T-helper 9 cell (primary cell): ENCODE measurements at regions not wholly inside any gene's neighbourhood (a gene's known extent, or its start where the extent isn't known, plus 50 kb on each side); places are given as distances from the start of the nearest gene placed in this dataset.
"Not testable (repeated sequence)": the region's sequence is repeated elsewhere in the genome, so short reads cannot be mapped to it uniquely, and the experiment has no call there.

Experiments
- DNase-seq: peaks from one replicate; pipeline ENCODE4 v3.0.0-alpha.2; 2020

DNA sequence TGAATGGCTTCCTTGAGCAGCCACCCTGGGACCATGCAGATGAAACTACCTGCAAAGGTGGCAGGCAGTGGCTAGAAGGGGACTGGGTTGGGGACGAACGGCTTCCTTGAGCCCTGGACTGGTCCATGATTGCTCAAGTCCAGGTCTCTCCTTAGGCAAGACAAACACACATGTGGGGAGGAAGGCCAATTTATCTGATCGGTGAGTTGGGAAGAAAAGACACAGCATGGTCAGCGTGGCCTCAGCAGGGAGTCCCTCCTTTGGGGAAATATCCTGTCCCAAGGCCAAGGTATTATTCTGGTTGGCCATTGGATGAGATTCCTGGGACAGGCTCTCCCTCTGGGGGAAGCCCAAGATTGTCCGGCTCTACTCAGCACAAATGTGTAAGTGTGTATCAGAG lies 116.3 kb upstream of the ERG start:
- DNase-seq = no peak

DNA sequence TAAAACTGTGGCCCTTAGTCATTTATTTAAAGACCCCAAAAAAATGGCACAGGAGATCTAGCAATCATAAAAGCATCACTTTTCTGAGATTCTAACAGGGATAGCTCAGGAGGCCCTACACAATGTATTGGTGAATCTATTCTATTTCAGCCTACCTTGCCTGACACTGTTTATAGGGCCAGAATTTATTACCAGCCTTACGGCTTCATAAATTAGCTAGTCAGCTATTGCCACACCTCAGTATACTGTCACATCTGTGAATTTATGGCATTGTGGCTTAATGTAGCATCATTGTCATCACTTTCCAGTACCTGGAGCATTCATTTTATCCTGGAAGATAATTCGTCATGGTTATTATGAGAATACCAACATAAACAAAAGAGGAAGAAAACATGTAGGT lies 121.2 kb upstream of the ERG start:
- no peak for DNase-seq

DNA sequence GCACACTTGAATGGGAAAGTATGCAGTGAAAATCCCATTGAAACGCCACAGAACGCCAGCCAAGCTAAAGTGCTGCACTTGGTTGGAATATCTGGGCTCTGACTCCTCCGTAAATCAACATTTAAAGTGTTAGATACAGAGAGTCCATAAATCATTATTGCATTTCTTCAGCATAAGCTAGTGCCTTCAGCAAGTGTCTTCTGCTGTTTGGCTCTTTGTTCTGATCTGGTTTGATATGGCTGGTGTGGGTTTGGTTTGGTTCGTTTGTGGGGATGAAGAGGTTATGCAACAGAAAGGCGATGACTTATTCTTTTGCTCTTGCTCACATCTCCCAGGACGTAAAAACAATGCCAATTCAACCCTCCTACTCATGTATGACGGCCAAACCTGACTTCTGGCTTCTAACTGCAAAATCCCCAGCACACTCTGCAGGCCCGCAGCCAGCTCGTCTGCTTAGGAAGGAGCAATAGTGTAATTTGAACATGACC lies 121.8 kb upstream of the ERG start:
- DNase-seq = no peak

GRCh38 chr21:38621132-38621531 lies 122.9 kb upstream of the ERG start:
- DNase-seq = no peak

DNA sequence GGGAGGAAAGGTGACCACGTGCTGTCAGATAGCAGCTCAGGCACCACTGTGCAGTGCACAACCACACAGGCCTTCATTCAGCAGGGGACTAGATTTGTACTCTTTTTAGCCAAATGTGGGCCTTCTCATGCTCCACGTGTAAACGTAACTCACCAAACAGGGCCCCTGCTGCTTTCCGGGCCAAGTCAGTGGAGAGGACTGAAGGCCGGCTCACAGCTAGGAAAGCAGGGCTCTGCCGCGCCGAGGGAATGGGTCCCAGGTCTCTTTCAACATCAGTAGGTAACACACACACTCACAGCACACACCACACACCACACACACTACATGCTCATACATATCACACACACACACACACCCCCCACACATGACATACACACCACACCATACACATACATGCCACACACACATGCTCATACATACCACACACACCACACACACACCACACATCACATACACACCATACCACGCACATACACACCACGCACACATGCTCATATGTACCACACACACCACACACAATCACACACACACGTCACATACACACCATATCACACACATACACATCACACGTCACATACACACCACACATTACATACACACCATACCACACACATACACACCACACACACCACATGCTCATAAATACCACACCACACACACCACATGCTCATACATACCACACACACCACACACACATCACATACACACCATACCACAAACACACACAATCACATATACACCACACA lies 124.0 kb upstream of the ERG start:
- no peak for DNase-seq

GRCh38 chr21:38622827-38623209 lies 124.5 kb upstream of the ERG start:
- DNase-seq = no peak

GRCh38 chr21:38623552-38623951 lies 125.3 kb upstream of the ERG start:
- DNase-seq = no peak

DNA sequence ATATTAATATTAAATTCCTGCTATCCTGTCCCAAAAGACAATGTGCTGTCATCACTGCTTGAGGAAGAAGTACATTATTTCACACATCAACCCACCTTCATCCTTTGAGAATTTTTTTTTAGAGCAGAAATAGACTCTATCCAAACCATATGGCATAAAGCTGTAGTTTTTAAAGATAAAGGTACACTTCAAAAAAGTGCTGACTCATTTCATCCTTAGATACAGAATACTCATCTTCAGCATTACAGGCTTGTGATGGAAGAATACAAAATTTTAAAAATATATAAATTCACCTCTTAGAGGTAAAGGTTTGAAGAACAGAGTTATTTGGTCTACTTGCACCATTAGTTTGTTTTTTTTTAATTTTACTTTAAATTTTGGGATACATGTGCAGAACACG lies 126.7 kb upstream of the ERG start:
- DNase-seq = no peak

DNA sequence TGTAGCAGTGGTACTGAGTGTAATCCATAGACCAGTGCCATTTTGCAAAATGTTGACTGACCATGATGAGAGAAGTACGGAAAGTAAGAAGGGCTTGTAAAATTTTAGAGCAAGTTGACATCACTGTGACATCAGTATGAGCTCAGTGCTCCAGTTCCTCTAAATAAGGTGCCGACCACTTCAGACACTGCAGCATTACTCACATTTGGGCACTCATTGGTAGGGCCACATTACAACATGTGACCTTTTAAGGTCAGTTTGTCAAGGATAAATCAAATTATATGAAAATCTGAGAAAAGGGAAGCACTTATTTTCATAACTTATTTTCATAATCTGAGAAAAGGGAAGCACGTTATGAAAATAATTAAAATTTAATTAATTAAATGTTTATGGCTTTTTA lies 128.0 kb upstream of the ERG start:
- DNase-seq = no peak

- DNase-seq = no peak
Observed at GRCh38 chr21:38628349-38628748, 130.1 kb upstream of the ERG start.

- no peak for DNase-seq
Observed at GRCh38 chr21:38631206-38631605, 132.9 kb upstream of the ERG start.

GRCh38 chr21:38631676-38632075 lies 133.4 kb upstream of the ERG start:
- DNase-seq = no peak

DNA sequence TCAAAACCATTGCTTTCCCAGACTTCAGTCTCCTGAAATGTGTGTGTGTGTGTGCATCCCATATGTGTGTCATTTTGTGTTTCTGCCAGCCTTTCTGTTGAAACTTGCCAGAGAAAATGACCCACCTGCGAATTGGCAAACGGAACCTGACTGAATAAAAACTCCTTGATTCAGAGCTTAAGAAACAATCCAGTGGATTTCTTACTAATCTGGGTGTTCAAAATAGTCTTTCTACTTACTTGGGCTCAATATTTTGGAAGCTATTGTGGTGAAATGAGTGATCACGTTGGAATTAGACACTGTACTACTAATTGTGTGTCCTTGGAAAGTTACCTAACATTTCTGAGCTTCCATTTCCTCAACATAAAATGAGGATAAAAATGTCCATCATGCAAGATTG lies 138.9 kb upstream of the ERG start:
- no peak for DNase-seq

GRCh38 chr21:38639571-38640354 lies 141.5 kb upstream of the ERG start:
- no peak for DNase-seq

GRCh38 chr21:38640355-38640742 lies 142.1 kb upstream of the ERG start:
- DNase-seq = not testable (repeated sequence)

DNA sequence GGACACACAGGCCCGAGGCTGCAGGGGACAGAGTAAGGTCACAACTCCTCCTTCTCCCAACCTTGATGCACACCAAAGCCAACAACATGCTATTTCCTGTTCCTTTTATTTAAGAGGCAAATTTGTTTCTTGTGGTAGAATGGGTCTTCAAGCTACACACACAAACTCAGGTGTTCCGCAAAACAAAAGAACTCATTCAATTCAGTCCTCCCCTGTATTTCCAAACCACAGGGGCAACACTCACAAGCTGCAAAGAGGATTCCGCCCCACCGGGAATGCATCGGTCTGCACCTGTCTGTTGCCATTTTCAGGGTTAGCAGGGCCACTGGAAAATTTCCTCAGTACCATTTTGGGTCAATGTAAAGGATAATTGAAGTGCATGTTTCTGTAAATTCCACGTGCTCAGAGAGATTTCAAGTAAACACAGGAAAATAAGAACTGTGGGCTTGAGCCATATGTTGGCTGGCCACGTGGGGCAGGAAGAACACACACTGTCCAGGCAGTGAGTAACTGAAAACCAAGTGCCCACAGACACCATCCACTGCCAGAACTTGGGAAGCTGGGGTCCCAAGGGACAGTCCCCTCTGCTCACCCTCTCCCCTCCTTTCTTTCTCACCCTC lies 145.2 kb upstream of the ERG start:
- DNase-seq = no peak

DNA sequence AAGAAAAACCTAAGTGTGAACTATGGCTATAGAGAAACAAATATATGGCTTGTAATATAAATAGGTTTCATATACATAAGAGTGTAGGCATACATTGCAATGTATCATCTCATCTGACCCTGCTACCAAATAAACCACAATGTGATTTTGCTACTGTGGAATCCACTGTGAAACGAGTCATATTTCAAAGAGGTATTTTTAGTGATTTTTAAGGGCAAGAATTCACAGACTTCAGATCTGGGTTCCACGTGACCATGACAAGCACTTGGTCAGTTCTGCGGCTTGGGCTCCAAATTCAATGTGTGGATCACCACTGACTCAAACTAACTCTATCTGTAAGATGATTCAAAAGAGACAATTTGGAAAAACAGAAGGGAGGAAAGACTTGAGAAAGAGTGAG lies 147.0 kb upstream of the ERG start:
- no peak for DNase-seq

GRCh38 chr21:38646213-38646837 lies 148.0 kb upstream of the ERG start:
- no peak for DNase-seq

GRCh38 chr21:38649120-38649519 lies 150.8 kb upstream of the ERG start:
- no peak for DNase-seq

- no peak for DNase-seq
Observed at GRCh38 chr21:38651570-38651969, 153.3 kb upstream of the ERG start.

DNA sequence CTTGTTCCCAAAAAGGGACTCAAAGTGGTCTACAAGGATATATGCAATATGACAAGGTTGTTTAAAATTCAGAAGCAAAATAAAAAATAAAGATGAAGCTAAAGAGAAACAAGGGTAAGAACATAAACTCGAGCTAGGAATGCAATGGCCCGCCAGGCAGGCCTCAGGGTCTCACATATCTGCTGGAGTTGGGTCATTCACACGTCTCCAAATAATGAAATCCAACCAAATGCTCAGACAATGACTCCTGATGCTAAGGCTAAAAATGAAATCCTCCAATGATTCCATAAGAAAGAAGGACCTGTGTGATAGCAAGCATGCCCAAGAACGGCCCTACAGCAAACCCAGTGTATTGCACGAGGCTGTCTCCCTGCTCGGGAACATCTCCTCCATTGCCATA lies 153.3 kb upstream of the ETS2 start:
- DNase-seq = no peak

GRCh38 chr21:38654580-38654979 lies 151.1 kb upstream of the ETS2 start:
- DNase-seq = no peak

DNA sequence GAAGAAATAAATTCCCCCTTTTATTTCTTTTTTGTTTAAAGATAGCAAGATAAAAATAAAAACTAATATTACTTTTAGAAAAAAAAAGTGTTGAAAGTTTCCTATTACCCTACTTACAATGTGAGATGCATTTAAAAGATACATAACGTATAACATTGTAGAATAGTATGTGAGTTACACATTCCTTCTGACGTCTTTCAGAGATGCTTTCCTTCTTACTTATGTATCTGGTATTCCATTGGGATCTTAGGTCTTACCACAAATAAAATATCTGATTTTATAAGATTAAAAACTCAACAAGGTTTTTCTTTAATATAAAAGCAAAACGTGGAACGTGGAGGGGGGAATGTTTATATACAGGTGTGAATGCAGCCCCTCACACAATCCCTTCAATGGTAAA lies 147.2 kb upstream of the ETS2 start:
- DNase-seq = no peak

DNA sequence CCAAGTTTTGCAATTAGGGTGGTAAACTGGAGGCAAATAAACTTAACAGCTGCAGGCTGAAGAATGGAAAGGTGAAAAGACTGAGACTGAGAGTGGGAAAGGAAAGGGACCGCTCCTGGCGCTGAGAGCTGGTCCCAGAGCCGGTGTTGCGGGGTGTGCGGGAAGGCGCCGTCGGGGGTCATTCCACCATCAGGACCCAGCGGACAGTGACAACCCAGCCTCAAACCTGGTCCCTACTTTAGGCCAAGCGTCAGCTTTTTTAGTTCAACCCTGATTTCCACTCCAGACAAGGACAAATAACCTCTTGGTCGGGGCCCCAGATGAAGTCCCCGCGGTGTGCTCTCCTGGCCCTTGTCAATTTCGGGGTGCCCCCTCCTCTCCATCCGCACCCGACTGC lies 145.8 kb upstream of the ETS2 start:
- DNase-seq = no peak
